Gastroesophageal sphincter (tissue), 3 donors: ENCODE measurements at regions not wholly inside any gene's neighbourhood (a gene's known extent, or its start where the extent isn't known, plus 50 kb on each side); places are given as distances from the start of the nearest gene placed in this dataset.

Source experiments
- CTCF ChIP-seq, 4 experiments: fragments of 200-600 bp in 2 of 4; fragments of 450-650 bp in 2 of 4; sonication (generic) in 1 of 4; IDR thresholded peaks; one replicate each; pipeline ENCODE4 v1.5.1; 2017 to 2019; ENCODE audit warnings: antibody characterized with exemption in 4 of 4, mild to moderate bottlenecking in 2 of 4, moderate library complexity in 2 of 4
- EP300 ChIP-seq: sonication (generic); formaldehyde crosslinking; IDR thresholded peaks from one replicate; pipeline ENCODE4 v1.6.1; 2017; ENCODE audit warnings: antibody characterized with exemption, mild to moderate bottlenecking
- POLR2A ChIP-seq, 2 donors: fragments of 450-650 bp; IDR thresholded peaks; one replicate each; pipeline ENCODE4 v1.6.1; 2017; ENCODE audit warnings: antibody characterized with exemption in 2 of 2, mild to moderate bottlenecking in 2 of 2, moderate library complexity in 1 of 2

- TF ChIP-seq CTCF (IDR thresholded peaks at IDR 0.05) = no peak
- no peak for TF ChIP-seq EP300
- no peak for TF ChIP-seq POLR2A (IDR thresholded peaks at IDR 0.05)
Measured at GRCh38 chr3:27568393-27568792, 84.2 kb upstream of the SLC4A7 start.
